ENCODE measurements at regions not wholly inside any gene's neighbourhood (a gene's known extent, or its start where the extent isn't known, plus 50 kb on each side); places are given as distances from the start of the nearest gene placed in this dataset.
"Not testable (repeated sequence)": the region's sequence is repeated elsewhere in the genome, so short reads cannot be mapped to it uniquely, and the experiment has no call there.

- H3K9me3 ChIP-seq (ENCODE audit: control insufficient read depth, low read depth, low read length) = no peaks in the 10 kb centered on the region
- no peaks in the 10 kb centered on the region for H3K9me1 ChIP-seq (ENCODE audit: control insufficient read depth, extremely low read depth, insufficient read depth, low read length)
- H3K4me2 ChIP-seq (ENCODE audit: control insufficient read depth, extremely low read depth, insufficient read depth, low read depth, low read length) = no peak overlapping the region
- no peaks in the 10 kb centered on the region for H3K79me2 ChIP-seq (ENCODE audit: control insufficient read depth, insufficient read depth, low read length)
- no peaks in the 10 kb centered on the region for H4K20me1 ChIP-seq (ENCODE audit: control insufficient read depth, extremely low read depth, insufficient read depth, low read length)
- no peak overlapping the region for H2AFZ ChIP-seq (ENCODE audit: control insufficient read depth, low read length)
- H3K27ac ChIP-seq (ENCODE audit: control insufficient read depth, insufficient read depth, low read length) = no peak overlapping the region
- no peaks in the 10 kb centered on the region for H3K36me3 ChIP-seq (ENCODE audit: control insufficient read depth in 2 of 2, extremely low read depth in 1 of 2, insufficient read depth in 2 of 2, low read length in 2 of 2)
- dilution Hi-C loops (cut with MboI; ENCODE audit: extremely low pct_ligation_motif_present, low sequenced_read_pairs) = no loop called here
- no peaks in the 10 kb centered on the region for H3K27me3 ChIP-seq (ENCODE audit: control insufficient read depth, extremely low read depth, insufficient read depth, low read length)
- no peak overlapping the region for H3K4me3 ChIP-seq (ENCODE audit: control insufficient read depth in 2 of 3, extremely low read depth in 1 of 3, insufficient read depth in 2 of 3, low read depth in 1 of 3, low read length in 3 of 3)
- FAIRE-seq (no peak), DNase-seq (ENCODE audit: low read depth, low spot score) (no peak)
- no peak for TF ChIP-seq CTCF (optimal IDR thresholded peaks at IDR 0.05 in 1 of 3, IDR thresholded peaks at IDR 0.05 in 1 of 3, conservative IDR thresholded peaks at IDR 0.05 in 1 of 3; ENCODE audit: extremely low read depth in 1 of 3, insufficient read depth in 2 of 3, low read length in 3 of 3)
- TF ChIP-seq EZH2 (IDR thresholded peaks at IDR 0.05; ENCODE audit: low read length) = no peak
- H3K9ac ChIP-seq (ENCODE audit: control insufficient read depth, extremely low read depth, insufficient read depth, low read length) = no peak overlapping the region
- H3K4me1 ChIP-seq (ENCODE audit: control insufficient read depth, extremely low read depth, insufficient read depth, low read length) = no peaks in the 10 kb centered on the region
Observed at GRCh38 chr4:170691168-170691567, 601.4 kb upstream of the AADAT start.

- Histone ChIP-seq H3K4me1 (ENCODE audit: control insufficient read depth, extremely low read depth, insufficient read depth, low read length) (no peaks in the 10 kb centered on the region), H3K79me2 (ENCODE audit: control insufficient read depth, insufficient read depth, low read length) (no peaks in the 10 kb centered on the region), H3K4me3 (ENCODE audit: control insufficient read depth in 2 of 3, extremely low read depth in 1 of 3, insufficient read depth in 2 of 3, low read depth in 1 of 3, low read length in 3 of 3) (no peak overlapping the region), H3K36me3 (ENCODE audit: control insufficient read depth in 2 of 2, extremely low read depth in 1 of 2, insufficient read depth in 2 of 2, low read length in 2 of 2) (no peaks in the 10 kb centered on the region), H3K27me3 (ENCODE audit: control insufficient read depth, extremely low read depth, insufficient read depth, low read length) (no peaks in the 10 kb centered on the region), H3K27ac (ENCODE audit: control insufficient read depth, insufficient read depth, low read length) (no peak overlapping the region), H4K20me1 (ENCODE audit: control insufficient read depth, extremely low read depth, insufficient read depth, low read length) (no peaks in the 10 kb centered on the region), H3K9ac (ENCODE audit: control insufficient read depth, extremely low read depth, insufficient read depth, low read length) (no peak overlapping the region), H3K9me1 (ENCODE audit: control insufficient read depth, extremely low read depth, insufficient read depth, low read length) (no peaks in the 10 kb centered on the region), H2AFZ (ENCODE audit: control insufficient read depth, low read length) (no peak overlapping the region), H3K9me3 (ENCODE audit: control insufficient read depth, low read depth, low read length) (no peaks in the 10 kb centered on the region), H3K4me2 (ENCODE audit: control insufficient read depth, extremely low read depth, insufficient read depth, low read depth, low read length) (no peak overlapping the region)
- dilution Hi-C loops (cut with MboI; ENCODE audit: extremely low pct_ligation_motif_present, low sequenced_read_pairs) = no loop called here
- DNase-seq (ENCODE audit: low read depth, low spot score) (no peak), FAIRE-seq (no peak)
- no peak for TF ChIP-seq CTCF (optimal IDR thresholded peaks at IDR 0.05 in 1 of 3, IDR thresholded peaks at IDR 0.05 in 1 of 3, conservative IDR thresholded peaks at IDR 0.05 in 1 of 3; ENCODE audit: extremely low read depth in 1 of 3, insufficient read depth in 2 of 3, low read length in 3 of 3)
- TF ChIP-seq EZH2 (IDR thresholded peaks at IDR 0.05; ENCODE audit: low read length) = no peak
Observed at GRCh38 chr4:170687751-170688150, 598.0 kb upstream of the AADAT start.

- H3K9me3 ChIP-seq (ENCODE audit: control insufficient read depth, low read depth, low read length); H3K4me3 ChIP-seq (ENCODE audit: control insufficient read depth in 2 of 3, extremely low read depth in 1 of 3, insufficient read depth in 2 of 3, low read depth in 1 of 3, low read length in 3 of 3); H3K79me2 ChIP-seq (ENCODE audit: control insufficient read depth, insufficient read depth, low read length); H3K4me1 ChIP-seq (ENCODE audit: control insufficient read depth, extremely low read depth, insufficient read depth, low read length); dilution Hi-C loops (cut with MboI; ENCODE audit: extremely low pct_ligation_motif_present, low sequenced_read_pairs); H4K20me1 ChIP-seq (ENCODE audit: control insufficient read depth, extremely low read depth, insufficient read depth, low read length); FAIRE-seq; H3K36me3 ChIP-seq (ENCODE audit: control insufficient read depth in 2 of 2, extremely low read depth in 1 of 2, insufficient read depth in 2 of 2, low read length in 2 of 2); H2AFZ ChIP-seq (ENCODE audit: control insufficient read depth, low read length); H3K4me2 ChIP-seq (ENCODE audit: control insufficient read depth, extremely low read depth, insufficient read depth, low read depth, low read length); H3K27me3 ChIP-seq (ENCODE audit: control insufficient read depth, extremely low read depth, insufficient read depth, low read length); H3K9me1 ChIP-seq (ENCODE audit: control insufficient read depth, extremely low read depth, insufficient read depth, low read length); DNase-seq (ENCODE audit: low read depth, low spot score); H3K27ac ChIP-seq (ENCODE audit: control insufficient read depth, insufficient read depth, low read length); H3K9ac ChIP-seq (ENCODE audit: control insufficient read depth, extremely low read depth, insufficient read depth, low read length): not testable (repeated sequence)
Observed at GRCh38 chr4:170685701-170686100, 595.9 kb upstream of the AADAT start.
